ENCODE measurements at regions not wholly inside any gene's neighbourhood (a gene's known extent, or its start where the extent isn't known, plus 50 kb on each side); places are given as distances from the start of the nearest gene placed in this dataset.

DNA sequence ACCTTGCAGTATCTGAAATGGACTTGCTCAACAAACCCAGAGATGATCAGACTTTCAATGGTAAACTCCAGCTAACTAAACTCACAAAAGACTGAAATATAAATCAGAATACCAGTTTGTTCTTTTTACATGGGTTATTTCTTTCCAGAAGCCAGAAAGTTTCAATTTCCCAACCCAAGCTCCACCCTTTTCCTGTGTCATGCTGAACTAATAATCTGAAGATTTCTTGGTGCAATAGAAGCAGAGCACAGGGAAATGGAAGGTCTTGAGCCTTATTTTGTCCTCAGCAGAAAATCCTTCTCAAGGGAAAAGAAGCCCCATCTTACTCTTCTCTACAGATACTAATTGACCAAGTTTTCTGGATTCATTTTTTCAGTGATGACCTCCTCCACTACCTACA is 93.3 kb upstream of the PAPOLG start:
- TF ChIP-seq, protein P1, sequence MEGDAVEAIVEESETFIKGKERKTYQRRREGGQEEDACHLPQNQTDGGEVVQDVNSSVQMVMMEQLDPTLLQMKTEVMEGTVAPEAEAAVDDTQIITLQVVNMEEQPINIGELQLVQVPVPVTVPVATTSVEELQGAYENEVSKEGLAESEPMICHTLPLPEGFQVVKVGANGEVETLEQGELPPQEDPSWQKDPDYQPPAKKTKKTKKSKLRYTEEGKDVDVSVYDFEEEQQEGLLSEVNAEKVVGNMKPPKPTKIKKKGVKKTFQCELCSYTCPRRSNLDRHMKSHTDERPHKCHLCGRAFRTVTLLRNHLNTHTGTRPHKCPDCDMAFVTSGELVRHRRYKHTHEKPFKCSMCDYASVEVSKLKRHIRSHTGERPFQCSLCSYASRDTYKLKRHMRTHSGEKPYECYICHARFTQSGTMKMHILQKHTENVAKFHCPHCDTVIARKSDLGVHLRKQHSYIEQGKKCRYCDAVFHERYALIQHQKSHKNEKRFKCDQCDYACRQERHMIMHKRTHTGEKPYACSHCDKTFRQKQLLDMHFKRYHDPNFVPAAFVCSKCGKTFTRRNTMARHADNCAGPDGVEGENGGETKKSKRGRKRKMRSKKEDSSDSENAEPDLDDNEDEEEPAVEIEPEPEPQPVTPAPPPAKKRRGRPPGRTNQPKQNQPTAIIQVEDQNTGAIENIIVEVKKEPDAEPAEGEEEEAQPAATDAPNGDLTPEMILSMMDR (tag by site-specific recombination; IDR thresholded peaks at IDR 0.05), result no peak
- TF ChIP-seq ZNF274 (IDR thresholded peaks at IDR 0.05; ENCODE audit: low read length), result no peak
- TF ChIP-seq ZNF274 (tag by site-specific recombination; IDR thresholded peaks at IDR 0.05; ENCODE audit: borderline replicate concordance), result no peak
- TF ChIP-seq REPIN1 (tag by site-specific recombination; IDR thresholded peaks at IDR 0.05; ENCODE audit: low read depth), result no peak
- TF ChIP-seq SETDB1 (IDR thresholded peaks at IDR 0.05; ENCODE audit: insufficient read length, low read length), result no peak
- TF ChIP-seq ZNF785 (tag by site-specific recombination; IDR thresholded peaks at IDR 0.05), result no peak
- TF ChIP-seq SALL2 (tag by site-specific recombination; IDR thresholded peaks at IDR 0.05; ENCODE audit: borderline replicate concordance), result no peak
- TF ChIP-seq ZNF10 (tag by site-specific recombination; IDR thresholded peaks at IDR 0.05), result no peak
- TF ChIP-seq, protein P2, sequence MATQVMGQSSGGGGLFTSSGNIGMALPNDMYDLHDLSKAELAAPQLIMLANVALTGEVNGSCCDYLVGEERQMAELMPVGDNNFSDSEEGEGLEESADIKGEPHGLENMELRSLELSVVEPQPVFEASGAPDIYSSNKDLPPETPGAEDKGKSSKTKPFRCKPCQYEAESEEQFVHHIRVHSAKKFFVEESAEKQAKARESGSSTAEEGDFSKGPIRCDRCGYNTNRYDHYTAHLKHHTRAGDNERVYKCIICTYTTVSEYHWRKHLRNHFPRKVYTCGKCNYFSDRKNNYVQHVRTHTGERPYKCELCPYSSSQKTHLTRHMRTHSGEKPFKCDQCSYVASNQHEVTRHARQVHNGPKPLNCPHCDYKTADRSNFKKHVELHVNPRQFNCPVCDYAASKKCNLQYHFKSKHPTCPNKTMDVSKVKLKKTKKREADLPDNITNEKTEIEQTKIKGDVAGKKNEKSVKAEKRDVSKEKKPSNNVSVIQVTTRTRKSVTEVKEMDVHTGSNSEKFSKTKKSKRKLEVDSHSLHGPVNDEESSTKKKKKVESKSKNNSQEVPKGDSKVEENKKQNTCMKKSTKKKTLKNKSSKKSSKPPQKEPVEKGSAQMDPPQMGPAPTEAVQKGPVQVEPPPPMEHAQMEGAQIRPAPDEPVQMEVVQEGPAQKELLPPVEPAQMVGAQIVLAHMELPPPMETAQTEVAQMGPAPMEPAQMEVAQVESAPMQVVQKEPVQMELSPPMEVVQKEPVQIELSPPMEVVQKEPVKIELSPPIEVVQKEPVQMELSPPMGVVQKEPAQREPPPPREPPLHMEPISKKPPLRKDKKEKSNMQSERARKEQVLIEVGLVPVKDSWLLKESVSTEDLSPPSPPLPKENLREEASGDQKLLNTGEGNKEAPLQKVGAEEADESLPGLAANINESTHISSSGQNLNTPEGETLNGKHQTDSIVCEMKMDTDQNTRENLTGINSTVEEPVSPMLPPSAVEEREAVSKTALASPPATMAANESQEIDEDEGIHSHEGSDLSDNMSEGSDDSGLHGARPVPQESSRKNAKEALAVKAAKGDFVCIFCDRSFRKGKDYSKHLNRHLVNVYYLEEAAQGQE (tag by site-specific recombination; IDR thresholded peaks at IDR 0.05), result no peak
- TF ChIP-seq OVOL3 (tag by site-specific recombination; IDR thresholded peaks at IDR 0.05), result no peak
- no peak for TF ChIP-seq ZIC2 (tag by site-specific recombination; IDR thresholded peaks at IDR 0.05)
- TF ChIP-seq ZNF830 (tag by site-specific recombination; IDR thresholded peaks at IDR 0.05; ENCODE audit: low read depth), result no peak
- no peak for TF ChIP-seq KLF1 (tag by site-specific recombination; IDR thresholded peaks at IDR 0.05)
- TF ChIP-seq KLF10 (tag by site-specific recombination; IDR thresholded peaks at IDR 0.05), result no peak
- TF ChIP-seq, protein P3, sequence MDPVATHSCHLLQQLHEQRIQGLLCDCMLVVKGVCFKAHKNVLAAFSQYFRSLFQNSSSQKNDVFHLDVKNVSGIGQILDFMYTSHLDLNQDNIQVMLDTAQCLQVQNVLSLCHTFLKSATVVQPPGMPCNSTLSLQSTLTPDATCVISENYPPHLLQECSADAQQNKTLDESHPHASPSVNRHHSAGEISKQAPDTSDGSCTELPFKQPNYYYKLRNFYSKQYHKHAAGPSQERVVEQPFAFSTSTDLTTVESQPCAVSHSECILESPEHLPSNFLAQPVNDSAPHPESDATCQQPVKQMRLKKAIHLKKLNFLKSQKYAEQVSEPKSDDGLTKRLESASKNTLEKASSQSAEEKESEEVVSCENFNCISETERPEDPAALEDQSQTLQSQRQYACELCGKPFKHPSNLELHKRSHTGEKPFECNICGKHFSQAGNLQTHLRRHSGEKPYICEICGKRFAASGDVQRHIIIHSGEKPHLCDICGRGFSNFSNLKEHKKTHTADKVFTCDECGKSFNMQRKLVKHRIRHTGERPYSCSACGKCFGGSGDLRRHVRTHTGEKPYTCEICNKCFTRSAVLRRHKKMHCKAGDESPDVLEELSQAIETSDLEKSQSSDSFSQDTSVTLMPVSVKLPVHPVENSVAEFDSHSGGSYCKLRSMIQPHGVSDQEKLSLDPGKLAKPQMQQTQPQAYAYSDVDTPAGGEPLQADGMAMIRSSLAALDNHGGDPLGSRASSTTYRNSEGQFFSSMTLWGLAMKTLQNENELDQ (tag by site-specific recombination; IDR thresholded peaks at IDR 0.05; ENCODE audit: low read depth), result no peak

Measured in HEK293 (cell line).